GM19193 (cell line): ENCODE measurements at regions not wholly inside any gene's neighbourhood (a gene's known extent, or its start where the extent isn't known, plus 50 kb on each side); places are given as distances from the start of the nearest gene placed in this dataset.

Experiments
- POLR2A ChIP-seq: IDR thresholded peaks from 4 replicates; pipeline ENCODE4 v1.6.1; 2011; ENCODE audit not compliant: insufficient read depth, insufficient read length; ENCODE audit errors: extremely low read depth

DNA sequence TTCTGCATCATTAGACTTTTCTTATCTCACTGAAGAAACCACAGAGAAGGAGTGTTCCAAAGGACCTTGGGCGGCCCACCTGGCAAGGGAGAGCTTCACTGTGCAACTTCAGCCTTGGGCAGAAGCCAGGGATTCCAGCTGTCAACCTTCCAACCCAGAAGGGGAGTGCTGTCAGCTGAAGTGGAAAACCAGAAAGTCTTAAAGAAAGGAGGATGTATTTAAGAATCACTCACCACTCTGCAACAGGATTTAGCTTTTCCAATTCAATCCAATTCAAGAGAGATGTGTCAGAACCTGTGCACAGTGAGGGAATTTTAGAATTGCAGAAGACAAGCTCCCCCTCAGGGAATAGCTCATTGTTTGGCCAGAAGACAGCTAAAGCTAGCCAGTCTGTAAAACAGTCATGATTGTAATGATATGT lies 553.7 kb downstream of the CD83 start:
- no peak for TF ChIP-seq POLR2A

DNA sequence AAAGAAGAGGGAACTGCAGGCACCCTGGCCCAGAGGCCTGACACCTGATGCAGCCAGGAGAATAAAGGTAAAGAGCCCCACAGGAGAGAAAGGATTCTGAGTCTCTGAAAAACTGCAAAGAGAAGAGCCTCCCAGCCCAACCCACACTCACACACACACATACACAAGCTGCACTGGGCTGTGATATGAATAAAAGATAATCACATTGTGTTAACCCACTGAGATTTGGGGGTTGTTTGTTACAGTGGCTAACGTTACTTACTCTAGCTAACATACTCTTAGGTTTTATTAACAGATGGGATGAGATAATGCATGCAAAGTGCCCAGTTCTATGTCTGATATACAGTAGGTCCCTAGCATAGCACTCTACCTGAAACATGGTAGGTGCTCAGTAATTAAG lies 554.4 kb downstream of the CD83 start:
- no peak for TF ChIP-seq POLR2A

DNA sequence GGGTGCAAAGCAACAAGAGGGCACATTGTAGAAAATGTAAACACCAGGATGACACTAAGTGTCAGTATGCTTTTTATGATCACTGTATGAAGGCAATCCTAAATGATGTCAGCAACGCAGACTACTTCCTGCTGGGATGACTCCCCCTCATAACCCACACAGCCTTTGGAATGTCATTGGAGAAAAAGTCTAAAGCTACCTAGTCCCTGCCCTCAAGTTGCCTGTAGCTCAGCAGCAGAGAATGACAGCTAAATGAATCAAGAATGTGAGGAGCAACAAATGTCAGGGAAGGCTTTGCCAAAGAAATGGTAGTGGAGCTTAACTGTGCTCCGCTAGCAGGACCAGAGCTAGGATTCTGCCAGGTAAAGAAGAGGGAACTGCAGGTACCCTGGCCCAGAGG lies 555.6 kb downstream of the CD83 start:
- no peak for TF ChIP-seq POLR2A

DNA sequence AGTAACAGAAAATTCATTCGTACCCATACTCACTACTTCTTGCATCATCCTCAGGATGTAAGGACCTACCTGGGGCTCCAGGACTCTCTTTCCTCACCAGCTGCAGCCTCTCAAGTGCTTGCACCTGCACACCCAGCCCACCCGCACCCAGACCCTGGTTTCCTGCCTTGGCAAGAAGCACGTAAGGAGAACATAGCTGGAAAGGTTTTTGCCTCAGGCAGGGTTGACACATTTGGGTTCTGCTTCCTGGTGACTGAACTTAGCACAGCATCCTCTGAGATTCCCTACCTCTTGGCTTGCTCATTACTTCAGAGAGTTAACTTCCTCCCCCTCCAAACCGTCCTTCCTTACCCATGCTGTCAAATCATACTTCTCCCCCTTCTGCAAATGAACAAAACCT lies 556.9 kb downstream of the CD83 start:
- no peak for TF ChIP-seq POLR2A

DNA sequence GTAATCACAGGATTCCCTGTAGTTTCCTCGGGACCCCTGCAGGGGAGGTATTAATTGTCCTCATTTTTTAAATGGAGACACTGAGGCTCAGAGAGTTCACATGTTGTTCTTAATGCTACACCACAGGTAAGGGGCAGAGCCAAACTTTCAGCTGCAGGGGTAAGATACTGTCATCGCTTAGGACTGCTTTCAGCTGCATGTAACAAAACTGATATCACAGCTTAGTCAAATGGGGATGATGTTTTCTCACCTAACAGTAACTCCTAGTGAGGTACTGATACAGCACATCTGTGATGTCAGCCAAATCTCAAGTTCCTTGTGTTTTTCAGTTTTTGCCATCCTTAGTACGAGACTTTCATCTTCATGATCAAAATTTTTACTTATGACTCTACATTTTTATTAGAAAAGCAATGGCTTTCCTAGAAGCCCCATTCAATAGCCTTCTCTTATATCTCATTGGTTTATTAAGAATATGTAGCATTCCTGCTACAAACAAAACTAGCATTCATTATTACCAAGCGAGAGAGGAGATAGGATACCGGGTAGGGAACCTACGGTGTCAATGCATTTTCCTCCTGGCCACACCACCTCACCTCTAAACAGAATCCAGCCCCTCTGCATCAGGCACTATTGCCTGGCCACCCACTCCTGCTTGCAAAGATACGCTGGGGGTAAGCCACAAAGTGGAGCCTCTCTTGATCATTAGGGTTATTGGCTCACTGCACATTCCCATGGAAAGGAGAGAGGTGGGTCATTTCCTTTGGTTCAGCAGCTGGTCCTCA lies 557.5 kb downstream of the CD83 start:
- TF ChIP-seq POLR2A, result no peak

DNA sequence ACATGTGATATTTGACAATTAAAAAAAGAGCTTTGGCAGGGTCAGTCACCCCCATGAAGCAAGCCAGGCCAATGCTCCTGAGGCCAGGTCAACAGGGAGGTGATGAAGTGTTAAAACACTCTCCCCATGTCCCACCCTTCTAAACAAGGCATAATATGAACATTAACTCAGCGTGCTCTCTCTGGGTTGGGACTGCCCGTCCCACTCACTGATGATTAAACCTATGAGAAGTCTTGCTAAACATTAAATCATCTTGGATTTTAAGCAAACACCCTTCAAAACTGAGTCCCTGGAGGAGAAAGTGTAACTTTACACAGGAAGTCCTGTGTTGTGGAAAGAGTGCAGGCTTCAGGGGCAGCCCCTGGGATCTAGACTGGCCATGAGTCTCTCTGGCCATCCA lies 558.5 kb downstream of the CD83 start:
- no peak for TF ChIP-seq POLR2A

DNA sequence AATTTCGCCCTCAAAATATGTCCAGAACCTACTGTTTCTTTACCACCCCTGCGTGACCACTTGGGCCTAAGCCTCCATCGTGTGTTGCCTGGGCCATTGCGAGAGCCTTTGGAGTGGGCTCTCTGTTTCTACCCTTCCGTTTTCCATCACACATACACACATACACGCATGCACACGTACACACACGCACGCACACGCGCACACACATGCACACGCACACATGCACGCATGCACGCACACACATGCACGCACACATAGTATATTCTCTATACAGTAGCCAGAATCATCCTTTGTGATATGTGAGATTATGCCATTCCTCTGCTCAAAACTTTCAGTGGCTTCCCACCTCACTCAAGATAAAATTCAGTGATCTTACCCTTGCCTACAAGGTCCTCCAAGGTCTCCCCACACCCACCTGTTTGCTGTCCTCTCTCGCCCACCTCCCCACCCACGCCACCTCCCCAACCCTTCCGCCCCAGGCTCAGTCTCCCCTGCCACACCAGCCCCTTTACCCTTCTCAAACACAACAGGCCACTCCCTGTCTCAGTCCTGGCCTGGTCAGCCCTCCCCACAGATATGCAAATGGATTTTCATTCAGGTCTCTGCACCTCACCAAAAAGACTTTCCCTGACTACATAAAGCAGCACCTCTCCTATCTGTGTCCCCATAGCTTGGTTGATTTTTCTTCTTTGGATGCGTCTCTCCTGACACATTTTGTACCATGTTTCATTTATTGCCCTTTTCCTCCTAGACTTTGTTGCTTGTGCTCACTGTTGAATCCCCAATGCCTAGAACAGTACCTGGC lies 559.6 kb downstream of the CD83 start:
- TF ChIP-seq POLR2A, result no peak

DNA sequence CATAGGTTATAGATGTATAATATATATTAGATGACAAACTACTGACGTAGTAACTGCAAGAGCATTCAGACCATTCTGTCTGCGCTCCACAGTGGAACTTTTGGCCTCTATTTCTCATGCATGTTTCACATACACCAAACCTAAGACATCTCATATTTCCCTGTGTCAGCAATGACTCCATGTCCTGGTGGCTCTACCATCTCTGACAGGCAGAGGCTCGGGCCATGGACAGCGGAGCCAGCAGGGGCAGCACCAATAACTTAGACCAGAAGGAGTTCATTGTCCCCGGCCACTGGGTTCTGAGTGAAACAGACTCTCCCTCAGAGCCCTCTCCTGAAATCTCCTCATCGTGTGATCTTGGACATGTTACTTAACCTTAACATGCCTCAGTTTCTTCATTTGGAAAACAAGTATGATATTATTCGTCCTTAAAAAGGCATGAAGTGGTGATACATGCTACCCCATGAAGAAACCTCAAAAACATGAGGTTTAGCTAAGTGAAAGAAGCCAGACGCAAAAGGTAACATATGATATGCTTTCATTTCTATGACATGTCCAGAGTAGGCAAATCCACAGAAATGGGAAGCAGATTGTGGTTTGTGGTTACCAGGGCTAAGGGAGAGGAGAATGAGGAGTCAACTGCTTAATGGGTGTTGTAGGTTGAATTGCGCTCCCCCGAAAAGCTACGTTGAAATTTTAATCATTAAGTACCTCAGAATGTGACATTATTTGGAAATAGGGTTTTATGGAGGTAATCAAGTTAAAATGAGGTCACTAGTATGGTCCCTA lies 564.0 kb upstream of the JARID2 start:
- no peak for TF ChIP-seq POLR2A

DNA sequence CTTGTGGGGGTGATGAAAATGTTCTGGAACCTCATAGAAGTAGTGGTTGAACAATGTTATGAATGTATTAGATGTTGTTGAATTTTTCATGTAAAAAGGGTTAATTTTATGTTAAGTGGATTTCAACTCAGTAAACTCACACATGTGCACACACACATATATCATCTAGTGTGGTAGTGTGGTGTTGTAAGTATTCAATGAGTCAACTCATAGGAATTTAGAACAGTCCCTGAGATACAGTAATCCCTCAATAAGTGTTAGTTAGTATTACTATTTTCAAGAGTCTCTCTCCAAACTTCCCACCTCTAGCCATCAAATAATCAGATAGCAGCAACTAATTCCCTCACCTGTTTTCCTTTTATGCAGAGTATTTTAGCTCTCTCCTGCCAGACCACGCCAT lies 563.1 kb upstream of the JARID2 start:
- TF ChIP-seq POLR2A, result no peak

DNA sequence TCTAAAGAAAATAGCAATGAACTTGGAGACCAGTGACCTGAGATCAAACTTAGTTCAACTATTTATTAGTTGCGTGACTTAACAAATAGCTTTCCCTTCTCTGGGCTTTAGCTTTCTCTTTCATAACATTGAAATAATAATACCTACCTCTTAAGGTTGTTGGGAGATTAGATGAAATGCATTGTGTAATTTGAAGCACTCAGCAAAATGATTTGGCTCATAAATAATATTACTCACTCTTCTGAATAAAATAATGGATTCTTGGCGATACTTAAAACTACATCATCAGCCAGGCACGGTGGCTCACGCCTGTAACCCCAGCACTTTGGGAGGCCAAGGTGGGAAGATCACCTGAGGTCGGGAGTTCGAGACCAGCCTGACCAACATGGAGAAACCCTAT lies 556.2 kb upstream of the JARID2 start:
- no peak for TF ChIP-seq POLR2A

DNA sequence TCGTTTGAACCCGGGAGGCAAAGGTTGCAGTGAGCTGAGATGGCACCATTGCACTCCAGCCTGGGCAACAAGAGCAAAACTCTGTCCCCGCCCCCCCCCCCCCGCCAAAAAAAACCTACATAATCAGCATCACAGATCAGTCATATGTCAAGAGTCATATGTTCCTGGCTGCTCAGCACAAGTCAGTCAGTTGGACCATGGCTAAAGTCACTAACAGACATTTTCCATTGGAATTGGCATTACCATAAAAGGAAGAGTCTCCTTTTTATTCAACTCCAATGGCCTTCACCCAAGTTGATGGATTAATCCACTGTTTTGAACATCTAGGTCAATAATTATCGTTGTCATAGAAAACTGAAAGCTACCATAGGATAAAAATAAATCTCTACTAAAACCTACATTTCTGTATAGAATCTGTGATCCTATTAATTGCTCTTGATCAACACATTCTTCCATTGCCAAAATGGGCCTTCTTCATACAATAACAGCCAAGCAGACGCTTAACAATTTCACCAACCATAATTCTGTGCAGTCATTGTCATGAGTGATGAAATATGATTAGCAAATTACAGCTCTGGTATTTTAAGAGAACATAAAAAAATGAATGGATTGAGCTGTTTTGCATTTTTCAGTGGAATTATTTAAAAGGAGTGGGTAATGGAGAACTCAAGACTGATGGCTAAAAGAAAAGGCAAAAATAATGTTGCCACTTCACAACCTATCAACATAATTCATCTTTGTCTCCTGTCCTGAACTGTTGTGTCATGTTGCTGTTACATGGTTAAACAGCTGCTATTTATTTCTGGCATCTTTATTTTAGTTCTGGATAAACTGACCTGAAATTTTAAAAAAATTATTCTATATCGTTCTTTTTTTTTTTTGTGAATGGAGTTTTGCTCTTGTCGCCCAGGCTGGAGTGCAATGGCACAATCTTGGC lies 555.5 kb upstream of the JARID2 start:
- no peak for TF ChIP-seq POLR2A

DNA sequence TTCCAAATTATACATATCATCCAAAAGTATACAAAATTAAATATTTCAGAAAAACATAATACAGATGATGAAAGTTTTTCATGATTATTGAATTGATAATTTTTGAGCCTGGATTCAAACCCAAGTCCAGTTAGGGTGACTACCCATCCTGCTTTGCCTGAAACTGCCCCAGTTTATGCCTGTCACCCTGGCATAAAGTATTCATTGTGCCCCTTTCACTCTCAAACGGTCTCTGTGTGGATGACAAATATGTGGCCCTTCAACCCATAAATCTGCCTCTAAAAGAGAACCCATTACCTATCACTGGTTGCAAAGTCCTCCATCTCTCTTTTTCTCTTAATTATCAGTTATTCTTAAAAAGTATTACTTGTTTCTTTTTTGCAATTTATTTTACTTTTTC lies 553.7 kb upstream of the JARID2 start:
- no peak for TF ChIP-seq POLR2A

DNA sequence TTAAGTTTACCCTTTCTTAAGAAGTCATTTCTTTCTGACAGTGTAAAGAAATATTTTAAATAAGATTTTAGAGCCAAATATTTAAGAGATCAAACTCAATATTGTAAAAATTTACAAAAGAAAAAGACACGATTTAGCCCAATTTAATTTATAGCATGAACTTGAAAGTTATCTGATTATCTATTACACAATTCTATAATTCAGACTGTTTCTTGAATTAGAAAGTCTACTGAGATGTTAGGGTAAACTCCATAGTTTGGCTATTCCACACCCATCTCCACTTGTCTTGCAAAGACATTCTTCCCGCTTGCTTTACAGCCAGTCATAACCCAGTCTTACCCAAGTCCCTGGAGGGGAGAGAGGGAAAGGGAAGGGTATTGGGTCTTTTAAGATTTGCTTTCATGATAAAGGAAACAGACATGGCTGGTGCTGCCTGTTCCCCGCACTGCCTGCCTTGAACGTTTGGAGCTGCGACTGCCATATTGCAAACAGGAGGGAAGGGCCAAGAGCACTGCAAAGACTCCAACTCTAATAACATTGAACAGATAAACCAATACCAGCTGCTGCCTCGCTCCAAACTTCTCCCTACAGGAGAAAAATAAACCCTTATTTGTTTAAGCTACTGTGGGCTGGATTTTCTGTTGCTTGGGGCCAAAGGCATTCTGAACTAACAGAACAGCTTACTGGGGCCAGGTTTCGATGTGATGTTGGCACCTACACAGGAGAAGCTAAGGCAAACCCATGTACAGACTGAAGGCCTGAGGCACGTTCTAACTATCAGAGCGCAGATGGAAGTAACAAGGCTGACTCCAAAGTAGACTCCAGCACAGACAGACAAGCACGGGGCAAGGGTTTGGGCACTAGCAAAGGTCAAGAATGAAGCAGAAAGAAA lies 552.3 kb upstream of the JARID2 start:
- no peak for TF ChIP-seq POLR2A

DNA sequence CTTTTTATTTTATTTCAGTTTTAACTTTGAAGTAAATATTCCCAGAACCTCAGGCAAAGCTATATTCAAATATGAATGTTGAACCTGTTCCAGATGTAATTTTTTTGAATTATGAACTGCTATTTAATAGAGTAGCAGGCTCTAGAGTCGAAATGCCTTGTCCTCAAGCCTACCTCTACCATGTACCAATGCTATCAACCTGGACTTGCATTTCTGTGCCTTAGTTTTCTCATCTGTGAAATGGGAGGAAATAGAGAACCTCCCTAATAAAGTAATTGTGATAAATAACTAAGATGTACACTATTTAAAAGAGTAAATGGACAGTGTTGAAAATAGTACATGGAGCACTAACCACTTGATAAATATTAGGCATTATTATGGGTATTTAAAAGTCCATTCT lies 551.6 kb upstream of the JARID2 start:
- TF ChIP-seq POLR2A, result no peak

DNA sequence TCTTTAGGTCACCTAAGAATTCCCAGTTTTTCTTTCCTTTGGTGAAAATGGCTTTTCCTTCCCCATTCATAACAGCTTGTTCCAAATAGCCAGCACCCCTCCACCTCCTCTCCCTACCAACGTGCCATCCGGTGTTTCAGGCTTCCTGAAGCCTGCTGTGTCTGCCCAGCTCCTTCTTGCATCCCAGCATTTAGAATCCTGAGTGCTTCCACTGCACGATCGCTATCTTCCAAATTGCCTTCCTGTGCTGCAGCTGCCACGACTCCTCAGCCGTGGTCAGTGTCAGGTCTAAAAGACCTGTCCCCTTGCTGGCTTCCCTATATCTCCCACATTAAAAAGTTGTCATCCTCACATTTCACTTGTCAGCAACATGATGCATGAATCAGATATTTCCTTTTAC lies 550.3 kb upstream of the JARID2 start:
- TF ChIP-seq POLR2A, result no peak
